ENCODE measurements at regions not wholly inside any gene's neighbourhood (a gene's known extent, or its start where the extent isn't known, plus 50 kb on each side); places are given as distances from the start of the nearest gene placed in this dataset.

DNA sequence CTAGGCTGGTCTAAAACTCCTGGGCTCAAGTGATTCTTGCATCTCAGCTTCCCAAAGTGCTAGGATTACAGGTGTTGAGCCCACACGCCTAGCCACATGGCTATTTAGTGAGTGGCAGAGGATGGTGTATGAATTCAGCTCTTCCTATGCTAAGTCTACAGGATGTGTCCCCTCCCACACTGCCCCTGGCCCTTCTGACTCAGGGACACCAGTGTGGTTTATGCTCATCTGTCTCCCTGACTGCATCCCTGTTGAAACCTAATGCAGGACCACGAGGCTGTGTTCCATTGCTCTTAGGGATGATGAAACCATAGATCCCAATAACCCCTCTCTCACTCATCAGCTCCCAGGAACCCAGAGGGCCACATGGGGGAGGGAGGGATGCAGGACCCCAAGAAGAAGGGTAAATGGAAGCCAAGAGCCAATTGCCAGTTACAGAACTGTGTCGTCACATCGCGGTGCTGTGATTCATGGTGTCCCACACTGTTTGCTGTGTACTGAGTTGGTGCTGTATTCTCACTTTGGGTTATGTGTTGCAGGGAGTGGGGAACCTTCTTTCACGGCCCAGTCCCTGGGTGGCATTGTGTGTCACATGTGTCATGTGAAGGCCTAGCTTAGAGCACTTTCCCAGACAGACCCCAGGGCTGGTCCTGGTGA, 102.9 kb upstream of the HAAO start:
- no peaks in the 10 kb centered on the region for H3K36me3 ChIP-seq
- no peak overlapping the region for H3K27ac ChIP-seq
- ATAC-seq (no peak), DNase-seq (no peak)
- TF ChIP-seq, protein P1, sequence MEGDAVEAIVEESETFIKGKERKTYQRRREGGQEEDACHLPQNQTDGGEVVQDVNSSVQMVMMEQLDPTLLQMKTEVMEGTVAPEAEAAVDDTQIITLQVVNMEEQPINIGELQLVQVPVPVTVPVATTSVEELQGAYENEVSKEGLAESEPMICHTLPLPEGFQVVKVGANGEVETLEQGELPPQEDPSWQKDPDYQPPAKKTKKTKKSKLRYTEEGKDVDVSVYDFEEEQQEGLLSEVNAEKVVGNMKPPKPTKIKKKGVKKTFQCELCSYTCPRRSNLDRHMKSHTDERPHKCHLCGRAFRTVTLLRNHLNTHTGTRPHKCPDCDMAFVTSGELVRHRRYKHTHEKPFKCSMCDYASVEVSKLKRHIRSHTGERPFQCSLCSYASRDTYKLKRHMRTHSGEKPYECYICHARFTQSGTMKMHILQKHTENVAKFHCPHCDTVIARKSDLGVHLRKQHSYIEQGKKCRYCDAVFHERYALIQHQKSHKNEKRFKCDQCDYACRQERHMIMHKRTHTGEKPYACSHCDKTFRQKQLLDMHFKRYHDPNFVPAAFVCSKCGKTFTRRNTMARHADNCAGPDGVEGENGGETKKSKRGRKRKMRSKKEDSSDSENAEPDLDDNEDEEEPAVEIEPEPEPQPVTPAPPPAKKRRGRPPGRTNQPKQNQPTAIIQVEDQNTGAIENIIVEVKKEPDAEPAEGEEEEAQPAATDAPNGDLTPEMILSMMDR (IDR thresholded peaks at IDR 0.05) = no peak
- H3K9me3 ChIP-seq = peaks cover 0 to 3% (median 0%) of the 10 kb centered on the region in 11 donors
- peaks cover 0 to 9% (median 0%) of the 10 kb centered on the region in 9 donors for H3K4me1 ChIP-seq
- H3K4me3 ChIP-seq = no peak overlapping the region
- 95 to 97% methylated on average over 6 of the region's 6 CpGs for WGBS, 2 donors
- H3K27me3 ChIP-seq = no peaks in the 10 kb centered on the region
- intact Hi-C loops (cut with DNase I) = no loop called here

DNA sequence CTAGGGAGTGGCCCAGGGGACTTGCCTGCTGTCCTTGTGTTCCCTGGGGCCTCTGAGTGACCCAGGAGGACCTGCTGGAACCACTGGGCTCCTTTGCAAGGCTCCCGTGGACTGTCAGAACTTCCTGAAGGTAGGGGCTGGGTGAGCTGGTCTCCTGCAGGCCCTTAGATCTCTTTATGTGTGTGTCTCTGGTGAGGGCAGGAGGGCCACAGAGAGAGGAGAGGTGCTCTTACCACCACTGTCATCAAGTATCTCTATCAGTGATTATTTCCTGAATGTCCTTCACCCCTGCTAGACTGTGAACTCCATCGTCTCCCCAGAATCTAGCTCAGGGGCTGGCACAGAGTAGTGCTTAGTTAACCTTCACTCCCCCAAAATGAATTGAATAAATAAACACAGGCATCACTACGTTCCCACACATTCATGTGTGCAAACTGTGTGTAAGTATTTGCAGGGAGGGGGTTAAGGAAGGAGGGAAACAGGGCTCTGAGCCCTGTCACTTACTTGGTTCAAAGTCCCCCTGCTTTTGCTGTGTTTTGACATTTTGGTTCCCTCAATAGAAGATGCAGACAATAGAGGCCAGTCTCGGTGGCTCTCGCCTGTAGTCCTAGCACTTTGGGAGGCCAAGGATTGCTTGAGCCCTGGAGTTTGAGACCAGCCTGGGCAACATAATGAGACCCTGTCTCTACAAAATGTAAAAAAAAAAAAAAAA, 100.8 kb upstream of the HAAO start:
- no peak overlapping the region for H3K27ac ChIP-seq
- DNase-seq (no peak), ATAC-seq (no peak)
- 88 to 89% methylated on average over 5 of the region's 5 CpGs for WGBS, 2 donors
- TF ChIP-seq, protein P1 (IDR thresholded peaks at IDR 0.05) = no peak
- no peak overlapping the region for H3K4me3 ChIP-seq
- no peaks in the 10 kb centered on the region for H3K36me3 ChIP-seq
- peaks cover 0 to 20% (median 2%) of the 10 kb centered on the region in 11 donors for H3K9me3 ChIP-seq
- H3K4me1 ChIP-seq = peaks cover 0 to 9% (median 0%) of the 10 kb centered on the region in 9 donors
- intact Hi-C loops (cut with DNase I) = no loop called here
- H3K27me3 ChIP-seq = no peaks in the 10 kb centered on the region

GRCh38 chr2:42890791-42891355, 98.5 kb upstream of the HAAO start:
- DNase-seq (no peak), ATAC-seq (no peak)
- Histone ChIP-seq H3K27ac (no peak overlapping the region), H3K36me3 (no peaks in the 10 kb centered on the region), H3K4me3 (no peak overlapping the region), H3K4me1 (peaks cover 0 to 15% (median 0%) of the 10 kb centered on the region in 9 donors), H3K27me3 (no peaks in the 10 kb centered on the region), H3K9me3 (peaks cover 0 to 20% (median 2%) of the 10 kb centered on the region in 11 donors)
- TF ChIP-seq, protein P1 (IDR thresholded peaks at IDR 0.05) = no peak
- intact Hi-C loops (cut with DNase I) = no loop called here
- WGBS, 2 donors = 97 to 99% methylated on average over 9 of the region's 9 CpGs

DNA sequence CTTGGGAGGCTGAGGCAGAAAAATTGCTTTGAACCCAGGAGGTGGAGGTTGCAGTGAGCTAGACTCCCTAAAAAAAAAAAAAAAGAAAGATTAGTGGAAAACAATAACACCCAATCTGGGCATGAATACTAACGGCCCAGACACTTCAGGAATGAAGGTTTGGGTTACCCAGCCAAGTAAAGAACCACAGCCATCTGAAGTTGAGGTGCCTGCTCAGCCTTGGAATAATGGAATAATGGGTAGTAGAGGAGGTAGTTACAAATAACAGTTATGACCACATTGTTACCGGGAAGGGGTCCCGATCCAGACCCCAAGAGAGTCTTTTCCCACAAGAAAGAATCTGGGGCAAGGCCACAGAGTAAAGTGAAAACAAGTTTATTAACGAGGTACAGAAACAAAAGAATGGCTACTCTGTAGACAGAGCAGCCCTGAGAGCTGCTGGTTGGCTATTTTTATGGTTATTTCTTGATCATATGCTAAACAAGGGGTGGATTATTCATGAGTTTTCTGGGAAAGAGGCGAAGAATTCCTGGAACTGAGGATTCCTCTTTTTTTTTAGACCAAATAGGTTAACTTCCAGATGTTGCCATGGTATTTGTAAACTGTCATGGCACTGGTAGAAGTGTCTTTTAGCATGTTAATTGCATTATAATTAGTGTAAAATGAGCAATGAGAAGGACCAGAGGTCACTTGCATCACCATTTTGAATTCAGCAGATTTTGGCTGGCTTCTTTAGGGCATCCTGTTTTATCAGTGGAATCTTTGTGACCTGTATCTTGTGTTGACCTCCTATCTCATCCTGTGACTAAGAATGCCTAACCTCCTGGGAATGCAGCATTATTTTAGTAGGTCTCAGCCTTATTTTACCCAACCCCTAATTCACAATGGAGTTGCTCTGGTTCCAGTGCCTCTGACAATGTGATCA, 96.2 kb upstream of the HAAO start:
- Histone ChIP-seq H3K4me1 (peaks cover 0 to 15% (median 0%) of the 10 kb centered on the region in 9 donors), H3K27ac (peak overlapping the region in 2 of 10 donors; percentile 18 to 22), H3K9me3 (peaks cover 0 to 20% (median 2%) of the 10 kb centered on the region in 11 donors), H3K4me3 (no peak overlapping the region), H3K27me3 (no peaks in the 10 kb centered on the region), H3K36me3 (no peaks in the 10 kb centered on the region)
- 84 to 85% methylated on average over 5 of the region's 5 CpGs for WGBS, 2 donors
- TF ChIP-seq, protein P1 (IDR thresholded peaks at IDR 0.05) = no peak
- no peak for DNase-seq
- intact Hi-C loops (cut with DNase I) = no loop called here
- no peak for ATAC-seq

Measured in heart right ventricle (tissue), 16 donors.